Fibroblast of villous mesenchyme (primary cell): ENCODE measurements at regions not wholly inside any gene's neighbourhood (a gene's known extent, or its start where the extent isn't known, plus 50 kb on each side); places are given as distances from the start of the nearest gene placed in this dataset.

ENCODE experiments used
- DNase-seq: peaks from one replicate; pipeline ENCODE4 v3.0.0-alpha.2; 2010; ENCODE audit warnings: low read depth
- H3K4me3 ChIP-seq: 2 replicates; pipeline ENCODE4 v1.5.1; 2011; ENCODE audit warnings: low read depth, mild to moderate bottlenecking, low read length
- CTCF ChIP-seq: IDR thresholded peaks from 2 replicates; pipeline ENCODE4 v1.5.1; 2012; ENCODE audit warnings: low read depth, mild to moderate bottlenecking, low read length; ENCODE audit not compliant: insufficient read depth

- TF ChIP-seq CTCF, result no peak
- no peak for DNase-seq
- no peak overlapping the region for H3K4me3 ChIP-seq
These were observed 534.3 kb upstream of the PABPC4L start for GRCh38 chr4:134735901-134736300.

- TF ChIP-seq CTCF, result no peak
These were observed 526.1 kb upstream of the PABPC4L start for GRCh38 chr4:134727696-134728095.

GRCh38 chr4:134722306-134722705 lies 520.7 kb upstream of the PABPC4L start:
- TF ChIP-seq CTCF, result no peak
- no peak overlapping the region for H3K4me3 ChIP-seq
- no peak for DNase-seq

More at GRCh38 chr4:134727696-134728095, 526.1 kb upstream of the PABPC4L start:
- no peak overlapping the region for H3K4me3 ChIP-seq
- no peak for DNase-seq

- no peak overlapping the region for H3K4me3 ChIP-seq
- TF ChIP-seq CTCF, result no peak
- no peak for DNase-seq
These were observed 518.4 kb upstream of the PABPC4L start for GRCh38 chr4:134720030-134720429.

- DNase-seq, result no peak
- no peak overlapping the region for H3K4me3 ChIP-seq
- TF ChIP-seq CTCF, result no peak
These were observed 507.0 kb upstream of the PABPC4L start for GRCh38 chr4:134708616-134709015.

- TF ChIP-seq CTCF, result no peak
- no peak overlapping the region for H3K4me3 ChIP-seq
- DNase-seq, result no peak
These were observed 506.4 kb upstream of the PABPC4L start for GRCh38 chr4:134708026-134708425.

GRCh38 chr4:134702374-134702773 lies 500.8 kb upstream of the PABPC4L start:
- TF ChIP-seq CTCF, result no peak
- no peak overlapping the region for H3K4me3 ChIP-seq

More at GRCh38 chr4:134702374-134702773, 500.8 kb upstream of the PABPC4L start:
- no peak for DNase-seq
